ENCODE measurements at regions not wholly inside any gene's neighbourhood (a gene's known extent, or its start where the extent isn't known, plus 50 kb on each side); places are given as distances from the start of the nearest gene placed in this dataset.

DNA sequence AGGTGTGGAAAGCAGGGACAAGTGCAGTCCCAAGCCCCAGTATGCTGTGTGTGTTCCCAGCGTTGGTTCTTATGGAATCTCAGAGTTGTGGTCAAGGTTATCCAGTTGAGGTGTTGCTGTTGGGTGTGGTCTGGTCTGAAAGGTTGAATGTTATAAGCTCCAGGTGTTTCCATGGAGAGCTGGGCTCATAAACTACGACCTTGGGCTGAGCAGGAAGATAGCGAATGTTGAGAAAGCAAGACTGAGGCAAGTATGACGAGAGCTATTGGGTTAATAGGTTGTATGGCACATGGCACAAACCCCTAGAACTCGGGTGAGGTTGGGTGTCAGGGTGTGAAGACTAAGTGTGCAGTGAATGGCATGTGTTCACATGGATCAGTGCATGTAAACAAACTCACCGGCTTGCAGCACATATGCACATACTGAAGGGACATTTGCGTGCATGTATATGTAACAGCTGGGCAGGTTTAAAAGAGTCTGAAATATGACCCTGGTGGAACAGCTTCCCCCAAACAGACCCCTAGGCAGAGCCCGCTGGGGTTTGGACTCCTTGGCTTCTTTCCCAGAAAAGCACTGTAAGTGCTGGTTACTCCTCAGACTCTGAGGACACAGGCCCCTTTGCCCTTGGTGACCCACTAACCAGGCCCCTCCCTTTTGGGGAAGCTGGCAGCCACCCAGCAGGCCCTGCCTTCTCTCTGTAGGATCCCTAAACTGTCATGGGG is 117.5 kb downstream of the NAV1 start:
- peak; percentile 24 for DNase-seq (ENCODE audit: low read depth)

DNA sequence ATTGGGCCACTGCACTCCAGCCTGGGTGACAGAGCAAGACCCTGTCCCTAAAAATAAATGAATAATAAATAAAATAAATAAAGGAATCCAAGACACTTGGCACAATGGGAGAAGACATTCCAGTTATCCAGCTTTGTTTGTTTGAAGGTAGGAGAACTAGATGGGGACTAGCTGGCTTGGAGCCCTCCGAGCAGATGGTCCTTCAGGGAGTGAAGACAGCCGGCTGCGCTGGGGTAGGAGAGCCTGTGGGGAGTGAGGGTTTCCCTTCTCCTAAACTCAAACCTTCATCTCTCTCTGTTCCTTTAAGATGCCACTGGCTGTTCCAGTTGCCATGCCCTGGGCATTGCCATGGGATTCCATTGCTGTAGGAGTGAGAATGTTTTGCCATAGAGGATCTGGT is 120.6 kb downstream of the NAV1 start:
- DNase-seq (ENCODE audit: low read depth): no peak

DNA sequence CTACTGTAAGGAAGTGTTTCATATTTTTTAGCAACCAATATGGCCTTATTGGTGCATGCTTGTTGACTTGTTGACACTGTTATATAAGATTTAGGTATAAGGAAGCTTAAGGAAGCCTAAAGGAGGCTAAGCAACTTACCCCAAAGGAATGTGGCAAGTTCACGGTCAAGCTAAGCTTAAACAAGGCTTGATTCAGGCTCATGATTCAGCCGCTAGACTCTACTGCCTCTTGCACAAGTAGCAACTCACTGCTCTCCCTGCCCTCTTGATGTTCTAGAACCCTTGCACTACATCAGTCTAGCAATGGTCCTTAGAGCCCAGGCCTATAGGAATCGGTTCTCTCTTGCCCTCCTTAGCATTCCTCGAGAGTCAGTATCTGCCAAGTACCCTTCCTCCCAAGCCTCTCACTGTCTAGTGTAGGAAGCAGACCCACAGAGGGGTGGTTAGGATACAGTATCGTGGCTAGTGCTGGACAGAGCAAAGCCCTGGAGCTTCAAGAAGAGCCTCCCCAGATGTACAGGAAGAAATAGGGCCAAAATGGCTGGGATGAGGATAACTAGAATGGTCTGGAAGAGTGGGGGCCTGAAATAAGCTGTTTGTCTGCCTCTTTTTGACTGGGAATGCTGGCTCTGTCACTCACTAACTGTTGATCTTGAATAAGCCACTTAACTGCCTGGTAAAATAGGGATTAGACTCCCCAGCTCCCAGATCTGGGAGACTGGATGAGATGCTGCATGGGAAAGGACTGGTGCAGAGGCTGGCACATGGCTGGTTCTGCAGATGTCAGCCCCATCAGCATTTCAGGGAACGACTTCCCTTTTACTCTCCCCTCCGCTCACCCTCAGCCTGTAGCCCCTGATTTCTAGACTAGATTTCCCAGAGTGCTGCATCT is 122.2 kb downstream of the NAV1 start:
- no peak for DNase-seq (ENCODE audit: low read depth)

DNA sequence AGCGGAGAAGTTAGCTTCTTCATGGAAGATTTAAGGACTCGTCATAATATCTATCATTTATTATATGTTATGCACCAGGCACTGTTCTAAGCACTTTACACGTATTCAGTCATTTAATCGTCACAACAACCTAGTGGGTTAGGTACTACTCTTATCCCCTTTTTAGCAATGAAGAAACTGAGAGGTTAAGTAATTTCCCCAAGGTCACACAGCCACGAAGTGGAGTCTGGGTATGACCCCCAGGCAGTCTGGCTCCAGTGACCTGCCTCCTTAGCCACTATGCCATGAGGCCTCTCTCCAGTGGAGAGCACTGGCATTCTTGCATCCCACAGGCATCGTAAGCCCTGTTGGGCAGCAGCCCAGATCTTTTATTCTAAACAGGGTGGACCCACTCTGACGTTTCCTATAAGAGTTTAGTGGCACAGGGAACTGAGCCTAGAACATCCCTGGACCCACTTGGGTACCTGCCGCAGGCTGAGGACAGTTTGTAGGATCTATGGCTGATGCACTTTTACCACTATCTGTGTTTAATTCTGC is 123.0 kb downstream of the NAV1 start:
- DNase-seq (ENCODE audit: low read depth): no peak

DNA sequence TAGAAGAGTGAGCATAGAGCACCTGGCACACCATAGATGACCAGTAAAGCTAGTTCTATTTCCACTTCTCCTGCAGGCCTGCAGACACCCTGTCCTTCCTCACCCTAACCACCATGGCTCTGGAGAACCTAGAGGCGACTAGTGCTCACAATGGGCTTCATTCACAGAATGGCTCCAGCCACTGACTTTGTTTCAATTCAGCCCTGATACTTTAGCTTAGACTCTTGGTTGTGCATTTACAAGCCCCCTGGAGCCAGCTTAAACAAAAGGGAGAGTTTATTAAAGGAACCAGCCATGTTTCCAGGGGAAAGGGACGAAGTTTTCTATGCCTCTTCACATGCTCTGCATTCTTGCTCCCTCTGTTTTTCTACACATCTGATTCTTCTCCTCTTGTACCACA is 123.7 kb downstream of the NAV1 start:
- no peak for DNase-seq (ENCODE audit: low read depth)

DNA sequence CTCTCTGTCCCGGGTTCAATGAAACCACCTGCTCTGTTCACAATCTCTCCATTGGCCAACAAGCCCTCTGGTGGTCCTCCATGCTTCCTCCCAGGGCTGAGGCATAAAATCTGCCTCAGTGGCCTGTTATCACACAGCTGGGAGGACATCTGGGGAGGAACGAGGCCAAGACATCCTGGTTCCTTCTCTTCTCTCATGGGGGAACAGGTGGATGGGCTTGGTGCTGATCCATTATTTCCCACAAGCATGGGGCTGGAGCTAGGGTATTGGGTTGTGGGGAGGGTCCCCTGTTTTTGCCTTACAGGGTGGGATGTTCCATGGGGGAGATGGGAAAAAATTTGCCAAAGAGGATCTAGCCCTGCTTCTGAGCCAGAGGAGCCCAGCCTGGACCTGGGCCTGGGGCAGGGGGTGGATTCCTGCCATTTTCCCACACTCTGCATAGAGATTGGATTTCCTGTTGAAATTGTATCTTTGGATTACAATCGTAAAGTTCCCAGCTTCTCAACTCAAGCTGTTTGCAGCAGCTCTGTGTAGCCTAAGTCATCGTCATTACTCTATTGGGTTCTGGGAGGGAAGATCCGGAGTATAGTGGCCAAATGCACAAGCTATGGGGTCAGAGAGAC is 124.7 kb downstream of the NAV1 start:
- no peak for DNase-seq (ENCODE audit: low read depth)

DNA sequence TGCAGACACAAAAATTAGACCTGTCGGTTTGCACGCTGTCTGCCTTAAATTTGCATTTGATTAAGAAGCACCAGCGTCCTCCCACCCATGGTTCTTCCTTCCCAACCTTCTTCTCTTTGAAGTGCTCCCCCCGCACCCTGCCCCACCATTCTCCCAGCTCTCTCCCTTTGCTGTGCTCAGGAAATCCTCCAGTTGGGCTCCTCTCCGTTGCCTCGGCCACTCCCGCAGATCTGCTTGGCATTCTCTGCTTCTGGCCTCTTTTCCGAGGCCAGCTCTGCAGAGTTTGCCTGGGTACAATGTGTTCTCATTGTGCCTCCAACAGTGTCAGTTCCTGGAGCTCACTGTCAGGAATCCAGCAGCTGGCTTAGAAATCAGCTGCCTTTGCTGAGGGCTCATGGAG is 126.1 kb downstream of the NAV1 start:
- no peak for DNase-seq (ENCODE audit: low read depth)

DNA sequence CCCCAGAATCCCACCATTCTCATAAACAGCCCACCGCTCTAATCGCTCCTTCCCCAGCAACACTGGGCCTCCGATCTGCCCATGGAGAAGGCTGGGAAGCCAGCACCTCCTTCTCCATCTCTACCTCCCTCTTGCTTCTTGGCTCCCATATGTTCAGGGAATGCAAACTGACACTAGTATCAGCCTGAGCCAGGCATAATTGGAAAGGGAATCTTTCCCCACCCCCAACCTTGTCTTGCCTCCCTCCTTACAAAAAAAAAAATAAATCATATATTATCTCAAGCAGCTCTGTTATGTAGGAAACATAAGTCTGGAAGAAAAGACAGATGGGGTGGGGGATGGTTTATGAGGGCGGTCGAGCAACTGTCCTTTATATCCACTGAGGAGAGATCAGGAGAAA is 127.2 kb downstream of the NAV1 start:
- DNase-seq (ENCODE audit: low read depth): no peak

DNA sequence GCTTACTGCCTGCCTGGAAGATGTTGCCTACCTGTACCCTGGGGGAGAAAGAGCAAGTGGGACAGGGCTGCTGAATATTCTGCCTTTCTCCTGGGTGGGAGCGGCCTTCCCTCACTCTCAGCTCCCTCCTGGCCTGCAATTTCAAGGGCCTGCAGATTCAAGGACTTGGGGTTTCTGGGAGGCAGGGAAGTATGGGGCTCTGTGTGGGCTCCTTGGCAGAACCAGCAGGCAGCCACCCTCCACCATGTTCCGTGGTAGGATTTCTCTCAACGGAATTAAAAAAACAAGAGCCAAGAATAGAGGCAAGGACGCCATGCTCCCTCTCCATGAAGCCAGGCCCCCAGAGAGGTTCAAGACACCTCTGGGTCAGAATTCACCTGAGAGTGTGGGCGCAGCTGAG is 127.7 kb downstream of the NAV1 start:
- DNase-seq (ENCODE audit: low read depth): no peak

DNA sequence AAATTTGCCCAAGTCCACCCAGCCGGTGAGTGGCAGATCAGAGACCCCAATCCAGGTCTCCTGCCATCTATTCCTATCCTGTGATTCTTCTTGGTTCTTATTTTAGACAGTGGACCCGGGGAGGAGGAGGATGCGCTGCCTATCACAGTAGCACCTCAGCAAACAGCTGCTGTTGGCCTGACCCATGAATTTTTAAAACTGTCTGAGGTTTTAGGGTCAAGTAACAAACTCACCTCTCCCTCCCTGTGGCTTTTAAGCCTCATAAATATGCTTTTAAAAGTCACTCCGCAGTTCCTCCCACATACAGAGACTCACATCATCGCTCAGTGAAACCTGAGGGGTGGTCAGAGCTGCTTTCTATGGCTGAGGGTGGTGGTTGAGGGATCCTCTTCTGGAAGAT is 128.6 kb downstream of the NAV1 start:
- DNase-seq (ENCODE audit: low read depth): no peak

DNA sequence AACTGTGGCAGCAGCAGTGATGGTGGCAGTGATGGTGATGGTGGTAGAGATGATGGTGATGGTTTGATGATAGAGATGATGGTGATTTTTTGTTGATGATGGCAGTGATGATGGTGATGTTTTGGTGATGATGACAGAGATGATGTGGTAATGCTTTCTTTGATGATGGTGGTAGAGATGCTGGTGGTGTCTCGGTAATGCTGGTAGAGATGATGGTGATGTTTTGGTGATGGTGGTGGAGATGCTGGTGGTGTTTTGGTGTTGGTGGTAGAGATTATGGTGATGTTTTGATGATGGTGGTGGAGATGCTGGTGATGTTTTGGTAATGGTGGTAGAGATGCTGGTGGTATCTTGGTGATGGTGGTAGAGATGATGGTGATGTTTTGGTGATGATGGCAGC is 131.6 kb downstream of the NAV1 start:
- no peak for DNase-seq (ENCODE audit: low read depth)

DNA sequence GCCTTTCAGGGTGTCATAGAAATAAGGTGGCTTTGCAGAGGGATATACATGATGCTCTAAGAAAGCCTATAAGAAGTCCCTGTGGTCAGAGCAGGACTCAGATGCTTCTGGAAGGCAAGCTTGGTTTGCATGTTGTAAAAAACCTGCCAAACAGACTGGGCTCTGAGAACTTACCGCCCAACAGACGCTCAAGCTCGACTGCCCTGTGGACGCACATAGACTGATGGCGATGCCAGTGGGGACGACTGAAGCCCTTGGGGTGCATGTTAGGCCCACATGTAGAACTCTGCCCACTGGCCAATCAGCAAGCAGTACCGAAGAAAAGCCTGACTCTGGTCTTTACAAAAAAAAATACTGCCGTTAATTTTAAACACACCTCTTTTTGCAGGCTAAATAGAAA is 133.8 kb downstream of the NAV1 start:
- DNase-seq (ENCODE audit: low read depth): no peak

DNA sequence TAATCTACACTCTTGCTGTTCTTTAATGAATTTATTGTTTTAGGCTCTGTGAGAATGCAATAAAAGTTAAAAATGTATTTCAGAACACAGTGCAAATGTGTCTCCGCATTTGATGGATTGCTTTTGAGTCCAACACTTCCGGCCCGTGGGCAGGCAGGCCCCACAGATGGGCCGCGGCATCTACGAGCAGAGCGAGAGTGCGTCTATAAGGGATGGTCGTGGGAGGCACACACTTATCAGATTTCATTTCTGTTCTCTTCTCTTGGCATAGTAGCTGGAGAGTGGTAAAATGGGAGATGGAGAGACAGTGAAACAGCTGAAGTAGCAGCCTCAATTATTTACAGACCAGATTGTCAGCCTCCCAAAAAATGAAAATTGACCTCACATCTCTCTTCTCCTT is 134.2 kb downstream of the NAV1 start:
- DNase-seq (ENCODE audit: low read depth): no peak

DNA sequence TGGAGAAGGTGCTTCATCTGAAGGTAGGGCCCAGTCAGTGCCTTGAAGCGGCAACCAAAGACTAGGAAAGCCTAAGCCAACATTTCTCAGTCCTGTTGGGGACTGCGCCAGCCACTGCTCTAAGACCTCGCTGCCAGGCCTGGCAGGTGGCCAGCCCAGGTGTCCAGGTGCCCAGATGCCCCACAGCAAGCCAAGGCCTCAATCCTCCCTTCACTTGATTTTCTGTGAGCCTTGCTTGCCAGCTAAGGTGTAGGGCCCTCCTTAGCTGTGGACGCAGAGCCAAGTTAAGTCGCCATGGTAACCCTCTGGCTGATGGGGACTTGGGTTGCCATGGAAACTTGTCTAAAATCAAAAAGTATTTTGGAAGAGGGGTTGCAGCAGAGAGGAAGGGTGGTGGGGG is 135.0 kb downstream of the NAV1 start:
- no peak for DNase-seq (ENCODE audit: low read depth)

DNA sequence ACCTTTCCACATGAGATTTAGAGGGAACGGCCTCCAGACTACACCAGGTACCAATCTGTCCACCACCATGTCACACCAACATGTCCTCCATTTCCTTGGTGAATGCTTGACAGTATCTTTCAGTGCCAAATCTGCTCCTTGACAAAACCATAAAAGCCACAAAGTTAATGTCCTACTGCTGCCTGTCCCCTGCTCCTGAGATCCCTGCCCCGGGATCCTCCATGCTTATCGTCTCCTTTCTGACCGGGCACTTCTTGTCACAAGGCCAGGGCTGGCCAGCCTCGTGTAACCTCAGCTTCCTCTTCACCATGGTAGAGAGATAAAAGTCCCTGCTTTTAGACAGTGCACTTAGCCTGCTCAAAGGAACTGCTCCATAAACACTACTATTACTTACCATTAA is 136.2 kb downstream of the NAV1 start:
- peak; percentile 68 for DNase-seq (ENCODE audit: low read depth)

DNA sequence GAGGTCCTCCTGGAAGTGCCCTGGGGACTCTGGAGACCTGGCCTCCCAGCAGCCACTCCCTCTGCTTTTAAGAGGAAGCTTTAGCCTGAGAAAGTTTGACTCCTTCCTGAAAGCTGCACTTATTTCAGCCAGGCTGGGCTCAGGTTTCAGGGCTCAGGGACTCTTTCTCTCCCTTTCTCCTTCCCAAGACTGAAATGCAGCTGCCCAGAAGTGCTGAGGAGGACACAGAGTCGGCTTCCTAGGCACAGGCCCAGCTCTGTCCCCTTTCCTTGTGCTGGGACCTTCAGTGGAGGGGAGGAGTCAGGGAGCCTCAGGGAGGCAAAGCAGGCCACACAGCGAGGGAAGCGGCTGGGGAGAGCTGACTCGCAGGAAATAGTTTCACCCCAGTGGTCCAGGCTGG is 137.3 kb downstream of the NAV1 start:
- DNase-seq (ENCODE audit: low read depth): peak; percentile 74

DNA sequence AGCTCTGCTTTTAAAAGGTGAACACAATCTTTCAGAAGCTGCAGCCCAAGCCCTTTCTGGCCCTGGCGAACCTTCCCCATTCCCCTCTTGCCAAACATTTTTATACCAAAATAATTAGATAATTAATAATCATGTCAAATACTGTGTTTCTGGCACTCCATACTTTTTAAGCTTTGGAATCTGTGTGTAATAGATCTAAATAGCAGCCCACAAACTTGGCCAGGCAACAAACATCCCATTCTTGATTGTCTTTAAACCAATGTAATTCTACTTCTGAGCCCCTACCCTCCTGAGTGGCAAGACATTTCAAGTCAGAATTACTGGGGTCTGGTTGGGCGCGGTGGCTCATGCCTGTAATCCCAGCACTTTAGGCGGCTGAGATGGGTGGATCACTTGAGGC is 137.7 kb downstream of the NAV1 start:
- DNase-seq (ENCODE audit: low read depth): no peak

DNA sequence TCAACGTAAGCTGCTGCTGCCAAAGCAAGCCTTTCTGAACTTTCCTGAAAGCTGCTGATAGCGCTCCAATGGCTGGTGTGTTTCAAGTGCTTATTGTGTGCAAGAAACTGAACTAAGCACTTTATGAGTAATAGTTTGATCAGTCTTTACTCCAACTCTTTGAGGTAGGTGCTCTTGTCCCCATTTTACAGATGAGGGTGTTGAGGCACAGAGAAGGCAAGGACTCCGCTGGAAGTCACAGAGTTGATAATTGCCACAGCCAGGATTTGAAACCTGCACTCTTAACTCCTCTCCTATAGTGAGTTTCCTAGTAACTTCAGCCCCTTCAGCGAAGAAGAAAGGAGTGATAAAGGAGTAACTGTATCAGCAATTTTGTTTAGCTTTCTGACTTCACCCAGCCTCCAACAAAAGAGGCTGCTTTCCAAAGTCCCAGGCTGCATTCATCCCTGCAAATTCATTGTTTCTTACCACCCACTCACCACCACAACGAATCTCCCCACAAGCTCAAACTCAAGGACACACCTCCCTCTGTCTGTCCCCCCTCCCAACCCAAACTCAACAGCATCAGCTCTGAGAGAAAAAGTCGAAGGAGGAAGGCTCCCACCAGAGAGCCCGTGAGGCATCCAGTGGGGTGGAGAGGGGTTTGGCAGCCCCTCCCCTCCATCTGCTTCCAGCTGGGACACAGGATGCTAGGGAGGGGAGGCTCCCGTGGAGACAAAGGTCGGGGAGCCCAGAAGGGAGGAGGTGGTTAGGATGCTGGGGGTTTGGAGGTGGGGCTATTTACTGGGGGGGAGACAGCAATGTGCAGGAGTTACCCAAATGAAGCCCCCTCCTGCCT is 139.6 kb downstream of the NAV1 start:
- DNase-seq (ENCODE audit: low read depth): no peak

DNA sequence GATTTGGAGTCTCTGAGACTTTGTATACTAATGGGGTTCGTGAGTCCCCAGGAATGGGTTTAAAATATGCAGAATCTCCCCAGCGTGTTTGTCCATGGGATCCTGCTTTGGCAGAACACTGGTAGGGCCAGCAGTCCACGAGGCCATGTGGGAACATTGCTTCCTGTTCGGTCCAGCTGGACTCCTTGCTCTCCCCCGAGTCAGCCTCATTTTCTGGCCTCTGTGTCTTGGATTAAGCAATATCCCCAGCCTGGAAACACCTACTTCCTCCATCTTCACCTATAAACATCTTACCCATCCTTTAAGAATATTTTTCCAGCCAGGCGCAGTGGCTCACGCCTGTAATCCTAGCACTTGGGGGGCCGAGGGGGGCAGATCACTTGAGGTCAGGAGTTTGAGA is 142.4 kb downstream of the NAV1 start:
- no peak for DNase-seq (ENCODE audit: low read depth)

DNA sequence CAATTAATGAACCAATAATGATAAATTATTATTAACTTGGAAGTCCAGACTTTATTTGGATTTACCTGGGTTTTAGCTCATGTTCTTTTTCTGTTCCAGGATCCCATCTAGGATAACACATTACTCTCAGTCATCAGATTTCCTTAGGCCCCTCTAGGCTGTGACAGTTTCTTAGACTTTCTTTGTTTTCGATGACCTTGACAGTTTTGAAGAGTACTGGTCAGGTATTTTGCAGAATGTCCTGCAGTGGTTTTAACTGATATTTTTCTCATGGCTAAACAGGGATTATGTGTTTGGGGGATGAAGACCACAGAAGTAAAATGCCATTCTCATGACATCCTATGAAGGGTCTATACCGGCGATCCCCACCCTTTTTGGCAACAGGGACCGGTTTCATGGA is 144.0 kb downstream of the NAV1 start:
- DNase-seq (ENCODE audit: low read depth): no peak

DNA sequence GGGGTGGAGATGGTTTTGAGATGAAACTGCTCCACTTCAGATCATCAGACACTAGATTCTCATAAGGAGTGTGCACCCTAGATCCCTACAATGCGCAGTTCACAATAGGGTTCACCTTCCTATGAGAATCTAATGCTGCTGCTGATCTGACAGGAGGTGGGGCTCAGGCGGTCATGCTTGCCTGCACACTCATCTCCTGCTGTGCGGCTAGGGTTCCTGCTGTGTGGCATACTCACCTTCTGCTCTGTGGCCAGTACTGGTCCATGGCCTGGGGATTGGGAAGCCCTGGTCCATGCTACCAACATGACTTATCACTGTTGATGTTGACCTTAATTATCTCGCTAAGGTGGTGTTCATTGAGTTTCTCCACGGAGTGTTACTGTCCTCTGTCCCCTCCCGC is 144.5 kb downstream of the NAV1 start:
- DNase-seq (ENCODE audit: low read depth): no peak

DNA sequence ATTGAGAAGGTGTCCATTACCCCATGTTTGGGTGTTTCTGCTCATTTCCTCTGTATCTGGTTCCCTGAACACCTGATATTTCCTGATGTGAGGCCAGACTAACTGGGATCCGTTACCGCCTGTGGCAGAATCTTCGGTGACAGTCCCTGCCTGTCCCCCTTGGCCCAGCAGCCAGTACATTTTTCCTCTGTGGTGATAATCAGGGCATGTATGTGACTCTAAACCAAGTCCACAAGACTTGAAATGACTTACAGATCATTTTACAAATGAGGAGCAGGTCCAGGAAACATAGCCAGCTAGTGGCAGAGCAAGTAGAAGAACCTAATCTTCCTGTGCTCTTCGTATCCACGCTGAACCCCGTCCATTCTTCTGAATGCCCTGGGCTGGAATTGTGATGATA is 143.5 kb upstream of the IPO9 start:
- DNase-seq (ENCODE audit: low read depth): no peak
